Choroid plexus epithelial cell (primary cell): ENCODE measurements at regions not wholly inside any gene's neighbourhood (a gene's known extent, or its start where the extent isn't known, plus 50 kb on each side); places are given as distances from the start of the nearest gene placed in this dataset.

ENCODE experiments used
- DNase-seq: peaks from one replicate; pipeline ENCODE4 v3.0.0-alpha.2; 2010; ENCODE audit warnings: low read depth
- H3K4me3 ChIP-seq: 2 replicates; pipeline ENCODE4 v1.5.1; 2011; ENCODE audit warnings: low read depth, mild to moderate bottlenecking, control low read depth, low read length, moderate library complexity
- CTCF ChIP-seq: conservative IDR thresholded peaks from 2 replicates; pipeline ENCODE4 v1.5.1; 2011; ENCODE audit warnings: low read depth, mild to moderate bottlenecking, control low read depth, inconsistent platforms, low read length, moderate library complexity

- no peak for TF ChIP-seq CTCF
- DNase-seq = no peak
- no peak overlapping the region for H3K4me3 ChIP-seq
Measured at GRCh38 chr4:126007142-126007541, 692.4 kb downstream of the FAT4 start.

- no peak overlapping the region for H3K4me3 ChIP-seq
- DNase-seq = no peak
- no peak for TF ChIP-seq CTCF
Measured at GRCh38 chr4:126012691-126013290, 698.0 kb downstream of the FAT4 start.

GRCh38 chr4:126018274-126018673, 703.5 kb downstream of the FAT4 start:
- no peak overlapping the region for H3K4me3 ChIP-seq
- no peak for TF ChIP-seq CTCF
- DNase-seq = no peak

- TF ChIP-seq CTCF = no peak
- DNase-seq = peak; percentile 43
- H3K4me3 ChIP-seq = no peak overlapping the region
Measured at GRCh38 chr4:126023896-126024295, 709.1 kb downstream of the FAT4 start.

- no peak for TF ChIP-seq CTCF
- no peak overlapping the region for H3K4me3 ChIP-seq
- DNase-seq = peak; percentile 11
Measured at GRCh38 chr4:126027601-126028000, 712.8 kb downstream of the FAT4 start.

GRCh38 chr4:126028876-126029275, 714.1 kb downstream of the FAT4 start:
- peak; percentile 92 for DNase-seq
- no peak for TF ChIP-seq CTCF

GRCh38 chr4:126037231-126037630, 722.5 kb downstream of the FAT4 start:
- DNase-seq = no peak
- no peak for TF ChIP-seq CTCF
- no peak overlapping the region for H3K4me3 ChIP-seq

More at GRCh38 chr4:126028876-126029275, 714.1 kb downstream of the FAT4 start:
- no peak overlapping the region for H3K4me3 ChIP-seq
